ENCODE measurements at regions not wholly inside any gene's neighbourhood (a gene's known extent, or its start where the extent isn't known, plus 50 kb on each side); places are given as distances from the start of the nearest gene placed in this dataset.

DNA sequence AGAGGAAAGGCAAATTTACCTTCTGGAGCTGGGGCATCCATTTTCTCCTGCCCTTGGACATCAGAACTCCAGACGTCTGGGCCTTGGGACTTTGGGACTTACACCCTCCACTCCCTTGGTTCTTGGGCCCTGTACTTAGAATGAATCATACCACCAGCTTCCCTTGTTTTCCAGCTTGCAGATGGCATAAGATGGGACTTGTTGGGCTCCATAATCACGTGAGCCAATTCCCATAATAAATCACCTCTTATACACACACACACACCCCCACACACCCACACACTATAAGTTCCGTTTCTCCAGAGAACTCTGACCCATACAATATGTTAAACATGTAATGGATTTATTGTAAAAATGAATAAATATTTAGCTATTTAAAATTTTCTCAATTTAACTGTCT lies 185.7 kb downstream of the GIPC2 start:
- Histone ChIP-seq H3K4me1 (ENCODE audit: control insufficient read depth in 1 of 2, insufficient read depth in 2 of 2, low read length in 2 of 2) (no peaks in the 10 kb centered on the region), H3K36me3 (replicated peaks in 1 of 2; ENCODE audit: control insufficient read depth in 1 of 2, insufficient read depth in 2 of 2, low read length in 2 of 2) (no peaks in the 10 kb centered on the region), H3K27ac (ENCODE audit: low read depth in 1 of 2, low read length in 2 of 2) (no peak overlapping the region), H3K4me2 (replicated peaks; ENCODE audit: extremely low read depth, low read length, poor library complexity, severe bottlenecking) (no peak overlapping the region), H3K4me3 (replicated peaks in 1 of 3; ENCODE audit: low read depth in 2 of 3, low read length in 3 of 3) (no peak overlapping the region), H4K20me1 (ENCODE audit: insufficient read depth, low read length) (no peaks in the 10 kb centered on the region), H3K9ac (ENCODE audit: insufficient read depth, low read length, poor library complexity, severe bottlenecking) (no peak overlapping the region), H2AFZ (ENCODE audit: insufficient read depth, low read depth, low read length, poor library complexity, severe bottlenecking) (no peak overlapping the region), H3K9me3 (replicated peaks in 1 of 2; ENCODE audit: control insufficient read depth in 1 of 2, insufficient read depth in 1 of 2, low read length in 2 of 2) (peaks cover 8 to 9% of the 10 kb centered on the region in 2 donors), H3K27me3 (ENCODE audit: control insufficient read depth in 2 of 2, insufficient read depth in 2 of 2, low read length in 2 of 2) (no peaks in the 10 kb centered on the region), H3K79me2 (ENCODE audit: insufficient read depth, low read length) (no peaks in the 10 kb centered on the region)
- TF ChIP-seq, protein P1, sequence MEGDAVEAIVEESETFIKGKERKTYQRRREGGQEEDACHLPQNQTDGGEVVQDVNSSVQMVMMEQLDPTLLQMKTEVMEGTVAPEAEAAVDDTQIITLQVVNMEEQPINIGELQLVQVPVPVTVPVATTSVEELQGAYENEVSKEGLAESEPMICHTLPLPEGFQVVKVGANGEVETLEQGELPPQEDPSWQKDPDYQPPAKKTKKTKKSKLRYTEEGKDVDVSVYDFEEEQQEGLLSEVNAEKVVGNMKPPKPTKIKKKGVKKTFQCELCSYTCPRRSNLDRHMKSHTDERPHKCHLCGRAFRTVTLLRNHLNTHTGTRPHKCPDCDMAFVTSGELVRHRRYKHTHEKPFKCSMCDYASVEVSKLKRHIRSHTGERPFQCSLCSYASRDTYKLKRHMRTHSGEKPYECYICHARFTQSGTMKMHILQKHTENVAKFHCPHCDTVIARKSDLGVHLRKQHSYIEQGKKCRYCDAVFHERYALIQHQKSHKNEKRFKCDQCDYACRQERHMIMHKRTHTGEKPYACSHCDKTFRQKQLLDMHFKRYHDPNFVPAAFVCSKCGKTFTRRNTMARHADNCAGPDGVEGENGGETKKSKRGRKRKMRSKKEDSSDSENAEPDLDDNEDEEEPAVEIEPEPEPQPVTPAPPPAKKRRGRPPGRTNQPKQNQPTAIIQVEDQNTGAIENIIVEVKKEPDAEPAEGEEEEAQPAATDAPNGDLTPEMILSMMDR (IDR thresholded peaks at IDR 0.05): no peak
- Mint-ChIP-seq H3K4me1 (no peaks in the 10 kb centered on the region), H3K27me3 (ENCODE audit: low read depth in 3 of 3) (no peaks in the 10 kb centered on the region), H3K27ac (no peak overlapping the region), H3K36me3 (no peaks in the 10 kb centered on the region), H3K4me3 (no peak overlapping the region), H3K9me3 (peaks cover 2 to 14% (median 4%) of the 10 kb centered on the region in 7 donors)
- WGBS (ENCODE audit: insufficient coverage): 80% methylated on average over 1 of the region's 3 CpGs
- intact Hi-C loops (cut with micrococcal nuclease): no loop called here
- no peak for DNase-seq

DNA sequence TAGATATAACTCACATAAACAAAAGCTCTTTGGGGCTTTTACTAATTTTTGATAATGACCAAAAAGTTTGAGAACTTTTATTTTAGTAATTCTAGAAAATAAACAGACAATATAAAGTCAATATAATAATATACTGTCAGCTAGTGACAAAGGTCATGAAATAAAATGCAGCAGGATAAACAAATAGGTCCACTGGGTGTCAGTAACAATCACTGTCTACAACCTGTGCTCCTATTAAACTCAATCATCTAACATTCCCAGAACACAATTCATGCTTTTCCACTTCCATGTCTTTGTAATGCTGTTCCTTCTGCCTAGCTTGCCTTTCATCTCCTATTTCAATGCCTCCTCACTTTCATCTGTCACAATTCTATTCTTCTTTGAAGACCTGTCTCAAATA lies 186.1 kb downstream of the GIPC2 start:
- Histone ChIP-seq H3K9me3 (replicated peaks in 1 of 2; ENCODE audit: control insufficient read depth in 1 of 2, insufficient read depth in 1 of 2, low read length in 2 of 2) (peaks cover 8 to 9% of the 10 kb centered on the region in 2 donors), H3K4me2 (replicated peaks; ENCODE audit: extremely low read depth, low read length, poor library complexity, severe bottlenecking) (no peak overlapping the region), H2AFZ (ENCODE audit: insufficient read depth, low read depth, low read length, poor library complexity, severe bottlenecking) (no peak overlapping the region), H4K20me1 (ENCODE audit: insufficient read depth, low read length) (no peaks in the 10 kb centered on the region), H3K4me3 (replicated peaks in 1 of 3; ENCODE audit: low read depth in 2 of 3, low read length in 3 of 3) (no peak overlapping the region), H3K27me3 (ENCODE audit: control insufficient read depth in 2 of 2, insufficient read depth in 2 of 2, low read length in 2 of 2) (no peaks in the 10 kb centered on the region), H3K27ac (ENCODE audit: low read depth in 1 of 2, low read length in 2 of 2) (no peak overlapping the region), H3K9ac (ENCODE audit: insufficient read depth, low read length, poor library complexity, severe bottlenecking) (no peak overlapping the region), H3K79me2 (ENCODE audit: insufficient read depth, low read length) (no peaks in the 10 kb centered on the region), H3K4me1 (ENCODE audit: control insufficient read depth in 1 of 2, insufficient read depth in 2 of 2, low read length in 2 of 2) (no peaks in the 10 kb centered on the region), H3K36me3 (replicated peaks in 1 of 2; ENCODE audit: control insufficient read depth in 1 of 2, insufficient read depth in 2 of 2, low read length in 2 of 2) (no peaks in the 10 kb centered on the region)
- TF ChIP-seq, protein P1 (IDR thresholded peaks at IDR 0.05): no peak
- no peak for DNase-seq
- intact Hi-C loops (cut with micrococcal nuclease): no loop called here
- no peaks in the 10 kb centered on the region for H3K27me3 Mint-ChIP-seq (ENCODE audit: low read depth in 3 of 3)
- H3K36me3 Mint-ChIP-seq: no peaks in the 10 kb centered on the region
- H3K27ac Mint-ChIP-seq: no peak overlapping the region
- no peaks in the 10 kb centered on the region for H3K4me1 Mint-ChIP-seq
- no peak overlapping the region for H3K4me3 Mint-ChIP-seq
- peaks cover 2 to 9% (median 4%) of the 10 kb centered on the region in 7 donors for H3K9me3 Mint-ChIP-seq

All from CD14-positive monocyte (primary cell).